ENCODE measurements at regions not wholly inside any gene's neighbourhood (a gene's known extent, or its start where the extent isn't known, plus 50 kb on each side); places are given as distances from the start of the nearest gene placed in this dataset.

- TF ChIP-seq POLR2AphosphoS5 (IDR thresholded peaks at IDR 0.05; ENCODE audit: low read depth, low read length) (no peak), RAD21 (IDR thresholded peaks at IDR 0.05; ENCODE audit: low read depth) (no peak), EZH2phosphoT487 (IDR thresholded peaks at IDR 0.05; ENCODE audit: borderline replicate concordance) (no peak), ZNF274 (IDR thresholded peaks at IDR 0.05; ENCODE audit: low read depth, low read length) (no peak)
These were observed 104.0 kb downstream of the SLC25A47 start for GRCh38 chr14:100427166-100427565.

Data from HCT116 (cell line).